Activated CD4-positive, alpha-beta T cell treated with anti-CD3 and anti-CD28 coated beads for 4 hours (primary cell): ENCODE measurements at regions not wholly inside any gene's neighbourhood (a gene's known extent, or its start where the extent isn't known, plus 50 kb on each side); places are given as distances from the start of the nearest gene placed in this dataset.

Experiments used
- DNase-seq, 2 donors: peaks; one replicate each; pipeline ENCODE4 v3.0.0-alpha.2; 2020

DNA sequence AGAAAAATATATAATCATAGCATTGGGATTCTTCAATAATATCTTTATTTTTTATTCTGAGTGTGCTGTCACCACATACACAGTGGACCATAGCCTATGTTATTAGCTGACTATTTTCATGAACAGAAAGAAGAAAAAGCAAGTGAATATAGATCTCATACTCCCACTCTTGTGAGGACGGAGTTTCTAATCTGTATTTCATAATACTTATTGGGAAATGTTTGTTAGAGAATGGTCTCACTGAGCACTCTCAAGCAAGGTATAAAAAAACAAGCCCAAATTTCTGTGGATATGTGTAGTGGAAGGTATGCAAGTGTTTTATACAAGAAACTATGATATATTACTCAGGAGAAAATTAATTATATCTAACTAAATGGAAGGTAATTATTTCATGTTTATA lies 1218.1 kb downstream of the SLITRK1 start:
- no peak for DNase-seq

GRCh38 chr13:82661126-82661525 lies 1221.1 kb downstream of the SLITRK1 start:
- no peak for DNase-seq

DNA sequence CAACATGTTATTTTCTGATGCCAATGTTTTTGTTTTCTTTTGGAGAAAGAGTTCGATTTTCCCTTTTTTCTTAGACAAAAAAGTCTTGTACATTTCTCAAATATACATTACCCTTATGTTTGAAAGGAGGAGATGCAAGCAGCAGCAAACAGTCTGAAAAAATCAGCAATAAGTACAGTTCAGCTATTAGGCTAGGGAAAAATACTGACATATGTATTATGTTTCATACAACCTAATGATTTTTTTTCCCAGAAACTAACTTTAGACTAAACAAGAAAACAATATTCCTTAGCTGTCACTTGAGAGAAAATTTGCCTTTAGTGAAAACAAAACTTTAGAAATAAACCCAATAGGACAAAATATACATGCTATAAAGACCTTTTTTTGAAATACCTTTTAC lies 1223.5 kb downstream of the SLITRK1 start:
- DNase-seq: no peak

DNA sequence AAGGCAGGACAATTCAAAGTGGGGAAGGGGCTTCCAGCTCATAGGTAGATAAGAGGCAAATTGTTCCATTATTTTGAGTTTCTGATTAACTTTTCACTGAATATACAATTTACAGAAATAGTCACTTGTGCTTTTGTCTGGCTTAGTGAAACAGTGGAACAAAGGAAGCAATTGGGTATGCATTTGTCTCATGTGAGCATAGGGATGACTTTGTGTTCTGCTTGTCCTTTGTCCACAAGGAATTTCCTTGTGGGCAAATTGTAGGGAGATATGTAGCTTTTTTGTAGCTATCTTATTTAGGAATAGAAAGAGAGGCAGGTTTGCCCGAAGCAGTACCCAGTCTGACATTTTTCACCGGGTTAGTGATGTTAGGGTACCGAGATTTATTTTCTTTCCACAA lies 1224.8 kb downstream of the SLITRK1 start:
- DNase-seq: no peak

DNA sequence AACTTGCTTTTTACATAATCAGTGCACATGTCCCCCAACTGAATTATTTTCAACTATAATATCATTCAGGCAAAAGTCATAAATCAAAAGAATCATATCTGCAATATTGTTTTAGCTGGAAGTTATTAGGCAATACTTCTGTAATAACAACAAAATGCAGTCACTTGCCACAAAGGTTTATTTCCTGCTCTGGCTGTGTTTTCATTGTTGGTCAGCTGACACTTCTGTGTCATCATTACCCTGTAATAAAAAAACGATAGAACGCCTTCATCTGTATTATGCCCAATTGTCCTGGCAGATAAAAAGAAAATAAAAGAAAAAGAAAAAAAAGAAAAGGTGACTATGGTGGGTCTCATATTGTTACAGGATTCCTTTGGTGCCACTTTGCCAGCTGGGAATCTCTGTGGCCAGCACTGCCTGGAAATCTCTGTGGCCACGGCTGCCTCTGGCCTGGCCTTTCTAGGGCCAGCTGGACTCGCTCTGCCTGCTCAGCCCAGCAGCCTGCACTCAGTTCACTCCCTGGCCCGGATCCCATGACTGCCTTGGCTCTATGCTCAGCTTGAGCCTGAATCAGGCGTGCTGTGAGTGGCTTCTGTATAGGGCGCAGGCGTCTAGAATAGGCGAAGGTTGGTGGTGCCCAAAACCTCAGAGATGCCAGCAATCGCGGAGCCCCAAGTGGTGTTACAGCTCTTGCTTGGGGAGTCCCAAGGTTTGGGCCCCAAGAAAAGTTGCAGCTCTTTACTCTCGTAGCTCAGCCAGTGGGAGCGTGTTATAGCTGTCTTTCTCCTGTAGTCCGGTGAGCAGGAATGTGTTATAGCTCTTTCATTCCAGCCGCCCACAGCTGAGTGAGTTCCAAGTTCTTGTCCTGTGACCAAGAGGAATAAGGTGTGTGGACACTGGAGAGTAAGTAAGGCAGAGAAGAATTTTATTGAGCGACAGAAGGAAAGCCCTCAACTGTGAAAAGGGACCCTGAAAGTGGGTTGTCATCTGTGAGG lies 1227.1 kb downstream of the SLITRK1 start:
- DNase-seq: no peak

DNA sequence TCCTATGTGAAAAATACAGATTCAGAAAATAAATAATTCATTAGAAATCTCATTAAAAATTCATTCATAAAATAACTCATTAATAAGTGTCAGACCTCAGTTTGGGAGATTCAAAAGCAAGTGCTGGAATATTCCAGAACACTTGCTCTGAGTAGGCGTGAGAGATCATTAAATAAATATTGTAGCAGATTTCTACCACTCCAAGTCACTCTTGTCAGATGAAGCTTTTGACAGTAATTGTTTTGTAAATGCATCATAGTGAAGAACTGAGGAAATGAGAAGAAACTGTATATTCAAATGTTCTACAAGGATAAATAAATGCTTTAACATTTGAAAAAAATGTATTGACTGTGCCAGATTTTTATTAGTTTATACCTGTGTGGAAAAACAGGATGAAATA lies 1228.1 kb downstream of the SLITRK1 start:
- DNase-seq: no peak

DNA sequence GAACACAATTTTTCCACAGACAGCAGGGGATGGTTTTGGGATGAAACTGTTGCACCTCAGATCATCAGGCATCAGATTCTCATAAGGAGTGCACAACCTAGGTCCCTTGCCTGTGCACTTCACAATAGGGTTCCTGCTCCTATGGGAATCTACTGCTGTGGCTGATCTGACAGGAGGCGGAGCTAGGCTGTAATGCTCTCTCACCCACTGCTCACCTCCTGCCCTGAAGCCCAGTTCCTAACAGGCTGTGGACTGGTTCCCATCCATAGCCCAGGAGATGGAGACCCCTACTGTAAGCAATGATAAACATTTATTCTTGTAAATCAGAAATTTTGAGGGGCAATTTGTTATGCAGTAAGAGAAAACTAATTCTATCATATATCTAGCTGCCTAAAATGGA lies 1234.7 kb downstream of the SLITRK1 start:
- DNase-seq: no peak

- no peak for DNase-seq
These were observed 1246.2 kb downstream of the SLITRK1 start for GRCh38 chr13:82636119-82636518.

GRCh38 chr13:82634946-82635345 lies 1247.3 kb downstream of the SLITRK1 start:
- no peak for DNase-seq

GRCh38 chr13:82627183-82627582 lies 1255.1 kb downstream of the SLITRK1 start:
- no peak for DNase-seq

- DNase-seq: no peak
These were observed 1256.6 kb downstream of the SLITRK1 start for GRCh38 chr13:82625717-82626116.

- DNase-seq: no peak
These were observed 1267.2 kb downstream of the SLITRK1 start for GRCh38 chr13:82615043-82615442.

GRCh38 chr13:82614086-82614485 lies 1268.2 kb downstream of the SLITRK1 start:
- DNase-seq: no peak

GRCh38 chr13:82606008-82606407 lies 1276.3 kb downstream of the SLITRK1 start:
- no peak for DNase-seq

DNA sequence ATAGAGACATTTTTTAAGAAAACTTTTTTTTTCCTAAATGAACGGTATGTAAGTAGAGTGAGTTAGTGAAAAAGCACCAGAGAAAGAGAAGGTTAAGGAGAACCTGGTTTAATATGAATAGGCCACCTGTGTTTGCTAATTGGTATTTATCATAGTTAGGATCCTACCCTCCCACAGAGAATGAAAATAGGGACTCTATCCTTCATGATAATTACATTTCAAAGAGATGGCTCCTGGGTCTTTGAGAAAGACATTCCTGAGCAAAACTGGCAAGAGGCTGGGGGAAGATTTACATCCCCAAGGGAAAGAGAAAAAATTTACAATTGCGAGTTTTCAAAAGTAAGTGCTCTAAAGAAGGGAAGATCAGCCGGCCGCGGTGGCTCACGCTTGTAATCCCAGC lies 1284.5 kb downstream of the SLITRK1 start:
- DNase-seq: no peak

GRCh38 chr13:82593239-82593638 lies 1289.0 kb downstream of the SLITRK1 start:
- no peak for DNase-seq

DNA sequence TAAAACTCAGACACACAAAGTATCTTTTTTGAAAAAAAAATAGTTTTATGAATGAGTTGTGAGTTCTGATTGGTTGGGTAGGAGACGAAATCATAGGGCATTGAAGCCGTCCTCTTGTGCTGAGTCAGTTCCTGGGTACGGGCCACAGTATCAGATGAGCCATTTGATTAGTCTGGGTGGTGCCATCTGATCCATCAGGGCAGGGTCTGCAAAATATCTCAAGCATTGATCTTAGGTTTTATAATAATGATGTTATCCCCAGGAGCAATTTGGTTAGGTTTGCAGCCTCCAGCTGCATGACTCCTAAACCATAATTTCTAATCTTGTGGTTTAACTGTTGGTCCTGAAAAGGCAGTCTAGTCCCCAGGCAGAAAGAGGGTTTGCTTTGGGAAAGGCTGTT lies 1310.6 kb downstream of the SLITRK1 start:
- no peak for DNase-seq

DNA sequence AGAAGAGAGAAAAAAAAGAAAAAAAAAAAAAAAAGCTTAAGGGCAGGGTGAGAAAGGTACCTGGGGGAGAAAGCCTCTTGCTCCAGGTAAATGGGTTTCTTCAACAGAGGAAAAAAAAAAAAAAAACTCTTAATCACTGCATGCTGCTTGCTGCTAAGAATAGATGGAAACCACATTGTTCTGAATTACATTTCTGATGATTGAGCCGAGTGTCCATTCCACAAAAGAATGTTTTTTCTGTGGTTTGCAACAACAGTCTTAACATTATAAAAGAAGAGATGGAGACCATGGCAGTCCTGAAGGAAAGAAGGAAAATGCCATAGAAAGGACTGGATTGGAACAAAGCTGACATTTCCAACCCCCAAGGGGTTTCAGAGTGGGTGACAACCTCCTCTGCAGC lies 1312.7 kb downstream of the SLITRK1 start:
- DNase-seq: no peak

GRCh38 chr13:82566864-82567263 lies 1315.4 kb downstream of the SLITRK1 start:
- DNase-seq: no peak

DNA sequence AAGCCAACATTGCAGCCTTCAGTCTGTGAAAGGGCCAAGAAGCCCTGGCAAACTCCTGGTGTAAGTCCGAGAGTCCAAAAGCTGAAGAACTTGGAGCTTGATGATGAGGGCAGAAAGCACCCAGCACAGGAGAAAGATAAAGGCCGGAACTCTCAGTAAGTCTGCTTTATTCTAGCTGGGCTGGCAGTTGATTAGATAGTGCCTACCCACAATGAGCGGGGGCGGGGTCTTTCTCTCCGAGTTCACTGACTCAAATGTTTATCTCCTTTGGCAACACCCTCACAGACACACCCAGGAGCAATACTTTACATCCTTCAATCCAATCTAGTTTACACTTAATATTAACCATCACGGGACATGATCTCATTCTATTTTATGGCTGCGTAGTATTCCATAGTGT lies 1317.1 kb downstream of the SLITRK1 start:
- DNase-seq: no peak

GRCh38 chr13:82560889-82561288 lies 1321.4 kb downstream of the SLITRK1 start:
- no peak for DNase-seq

DNA sequence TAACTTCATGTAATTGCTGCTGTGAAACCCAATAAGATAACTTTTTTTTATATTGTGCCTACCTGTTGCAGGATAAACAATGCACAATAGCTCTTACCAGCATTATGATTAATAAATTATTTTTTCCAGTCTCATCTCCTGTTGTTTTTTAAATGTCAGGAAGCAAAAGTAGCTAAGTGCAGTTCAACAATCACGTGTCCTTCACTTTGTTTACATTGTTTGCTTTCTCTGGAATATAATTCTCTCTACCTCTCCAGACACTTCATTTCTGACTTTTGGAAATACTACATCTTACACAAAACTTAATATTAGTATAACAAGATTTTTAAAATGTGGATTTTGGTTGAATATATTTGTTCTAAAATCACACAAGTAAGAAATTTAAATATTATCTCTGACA lies 1359.4 kb downstream of the SLITRK1 start:
- DNase-seq: no peak

DNA sequence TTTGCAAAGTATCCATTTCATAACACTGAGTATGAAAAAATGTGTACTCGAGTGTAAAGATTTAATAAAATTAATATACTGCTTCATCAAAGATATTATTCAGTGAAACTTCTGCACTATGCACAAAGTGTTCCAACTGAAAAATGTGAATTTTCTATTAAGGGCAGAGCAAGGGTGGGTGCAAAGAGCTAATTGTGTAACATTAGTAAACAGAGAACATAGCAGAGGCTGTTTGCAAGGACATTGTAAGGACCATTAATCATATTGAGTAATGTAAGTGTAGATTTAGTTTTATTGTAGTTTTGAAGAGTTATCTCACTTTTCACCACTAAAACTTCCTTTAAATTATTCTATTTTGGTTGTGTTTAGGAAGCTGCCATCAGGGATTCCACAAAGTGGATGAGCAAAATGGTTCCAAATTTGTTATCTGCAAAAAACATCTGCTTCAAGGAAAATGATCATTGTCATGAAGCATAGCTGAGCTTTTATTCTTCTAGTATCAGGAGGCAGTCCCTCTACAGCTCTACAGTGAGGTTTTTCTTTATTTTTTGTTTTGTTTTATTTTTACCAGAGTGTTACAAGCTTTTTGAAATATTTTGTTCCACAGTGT lies 1375.4 kb downstream of the SLITRK1 start:
- no peak for DNase-seq

DNA sequence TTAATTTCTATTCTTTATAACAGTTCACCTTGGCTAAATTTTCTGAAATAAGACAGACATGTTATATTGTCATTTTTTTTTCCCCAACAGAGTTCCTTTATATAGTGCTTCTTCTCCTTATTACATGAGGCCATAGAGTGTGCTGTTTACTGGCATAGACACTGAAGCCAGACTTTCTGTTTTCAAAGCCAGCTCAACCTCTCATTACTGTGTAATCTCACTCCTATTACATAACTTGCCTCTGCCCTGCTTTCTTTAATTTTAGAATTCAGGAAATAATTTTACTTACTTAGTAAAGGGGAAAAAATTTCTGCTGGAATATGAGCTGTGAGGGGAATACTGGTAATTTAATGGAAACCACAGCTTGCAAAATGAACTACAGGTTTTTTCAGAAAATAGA lies 1380.4 kb downstream of the SLITRK1 start:
- no peak for DNase-seq
